GM23338 (cell line): ENCODE measurements at regions not wholly inside any gene's neighbourhood (a gene's known extent, or its start where the extent isn't known, plus 50 kb on each side); places are given as distances from the start of the nearest gene placed in this dataset.

Experiments
- ATAC-seq: fragments of 200-7000 bp; cut with Tn5 transposase; 3 replicates; pipeline ENCODE4 v1.9.1; 2020
- DNase-seq: peaks from one replicate; pipeline ENCODE4 v3.0.0-alpha.2; 2015; ENCODE audit warnings: low spot score
- H2AFZ ChIP-seq: fragments of 200-600 bp; sonication (generic); 2 replicates; pipeline ENCODE4 v1.8.0; 2016; ENCODE audit warnings: antibody characterized with exemption, mild to moderate bottlenecking, moderate library complexity
- H3F3A ChIP-seq: fragments of 200-600 bp; sonication (generic); replicated peaks from 2 replicates; pipeline ENCODE4 v1.8.0; 2017; ENCODE audit warnings: antibody characterized with exemption, mixed run types, low read depth
- H3K27ac ChIP-seq: fragments of 200-600 bp; sonication (generic); 2 replicates; pipeline ENCODE4 v1.6.1; 2016; ENCODE audit warnings: low read depth
- H3K27me3 ChIP-seq: fragments of 200-600 bp; sonication (generic); 2 replicates; pipeline ENCODE4 v1.8.0; 2016; ENCODE audit warnings: mild to moderate bottlenecking, mixed run types, moderate library complexity; ENCODE audit not compliant: insufficient read depth
- H3K36me3 ChIP-seq: fragments of 200-600 bp; sonication (generic); 2 replicates; pipeline ENCODE4 v1.8.0; 2016; ENCODE audit warnings: mild to moderate bottlenecking; ENCODE audit not compliant: insufficient read depth
- H3K4me1 ChIP-seq: fragments of 200-600 bp; sonication (generic); 2 replicates; pipeline ENCODE4 v1.8.0; 2016; ENCODE audit warnings: mild to moderate bottlenecking, moderate library complexity; ENCODE audit not compliant: insufficient read depth
- H3K4me2 ChIP-seq: fragments of 200-600 bp; sonication (generic); 2 replicates; pipeline ENCODE4 v1.7.1; 2017; ENCODE audit warnings: mixed run types
- H3K4me3 ChIP-seq: fragments of 200-600 bp; sonication (generic); 2 replicates; pipeline ENCODE4 v1.6.1; 2016; ENCODE audit warnings: mixed run types
- H3K79me2 ChIP-seq: fragments of 200-600 bp; sonication (generic); replicated peaks from 2 replicates; pipeline ENCODE4 v1.8.0; 2017; ENCODE audit warnings: mild to moderate bottlenecking; ENCODE audit not compliant: insufficient read depth
- H3K9me2 ChIP-seq: fragments of 200-600 bp; sonication (generic); 2 replicates; pipeline ENCODE4 v1.8.0; 2017; ENCODE audit not compliant: insufficient read depth
- H4K20me1 ChIP-seq: fragments of 200-600 bp; sonication (generic); replicated peaks from 2 replicates; pipeline ENCODE4 v1.8.0; 2017; ENCODE audit warnings: mild to moderate bottlenecking; ENCODE audit not compliant: insufficient read depth
- H3K27ac Mint-ChIP-seq: 2 replicates; pipeline ENCODE4 v1.8.0; 2020; ENCODE audit warnings: inconsistent platforms, mild to moderate bottlenecking, moderate library complexity, mixed read lengths
- H3K27me3 Mint-ChIP-seq: 3 replicates; pipeline ENCODE4 v1.8.0; 2022; ENCODE audit warnings: low read depth, mild to moderate bottlenecking, moderate library complexity, mixed read lengths, inconsistent platforms; ENCODE audit not compliant: insufficient read depth, poor library complexity
- H3K36me3 Mint-ChIP-seq: 3 replicates; pipeline ENCODE4 v1.8.0; 2021; ENCODE audit warnings: low read depth, mild to moderate bottlenecking, inconsistent platforms, moderate library complexity, mixed read lengths
- H3K4me1 Mint-ChIP-seq: 3 replicates; pipeline ENCODE4 v1.8.0; 2020; ENCODE audit warnings: mild to moderate bottlenecking, inconsistent platforms, mixed read lengths
- H3K4me3 Mint-ChIP-seq: 3 replicates; pipeline ENCODE4 v1.8.0; 2021; ENCODE audit warnings: moderate library complexity, mild to moderate bottlenecking, inconsistent platforms, mixed read lengths
- H3K9me3 Mint-ChIP-seq: 3 replicates; pipeline ENCODE4 v1.8.0; 2020; ENCODE audit warnings: moderate library complexity, mild to moderate bottlenecking, inconsistent platforms, mixed read lengths
- STAT1 ChIP-seq: IDR thresholded peaks from one replicate; pipeline ENCODE4 v1.6.1; 2016; ENCODE audit warnings: antibody characterized with exemption; ENCODE audit not compliant: unreplicated experiment
- TF ChIP-seq, protein P1 (sequence below): fragments of 250-450 bp; sonication (Bioruptor Pico); IDR thresholded peaks from 2 replicates; pipeline ENCODE4 v1.5.0; 2020; ENCODE audit warnings: mild to moderate bottlenecking, moderate library complexity
- TF ChIP-seq, protein P2 (sequence below), 2 experiments: fragments of 200-600 bp in 1 of 2; sonication (generic) in 1 of 2; conservative IDR thresholded peaks; 2 replicates each; pipeline versions ENCODE4 v1.5.1 to v1.6.1; 2016 to 2017; ENCODE audit warnings: antibody characterized with exemption in 2 of 2, low read depth in 2 of 2, mild to moderate bottlenecking in 2 of 2, moderate library complexity in 1 of 2
- TF ChIP-seq, protein P3 (sequence below): IDR thresholded peaks from 2 replicates; pipeline ENCODE4 v1.6.1; 2016; ENCODE audit warnings: antibody characterized with exemption
- TF ChIP-seq, protein P4 (sequence below): IDR thresholded peaks from one replicate; pipeline ENCODE4 v1.6.1; 2018; ENCODE audit warnings: antibody characterized with exemption; ENCODE audit not compliant: unreplicated experiment

DNA sequence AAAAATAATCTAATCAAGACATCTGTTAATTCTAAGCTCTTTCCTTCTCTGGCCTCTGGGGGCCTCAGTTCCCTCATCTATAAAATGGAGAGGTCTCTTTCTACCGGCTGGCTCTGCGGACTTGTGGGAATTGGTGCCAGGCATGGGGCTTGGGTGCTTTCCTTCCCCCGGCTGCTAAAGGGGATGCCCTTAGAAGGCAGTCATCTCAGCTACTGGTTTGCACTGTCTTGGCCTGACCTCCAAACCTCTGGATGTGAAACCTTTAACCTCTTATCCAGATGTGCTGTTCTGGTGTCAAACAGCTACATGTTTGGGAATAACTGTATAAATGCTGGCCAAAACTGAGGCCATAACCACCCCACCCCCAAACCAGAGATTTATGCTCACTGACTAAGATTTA lies 320.0 kb downstream of the RPS24 start:
- TF ChIP-seq, protein P1, sequence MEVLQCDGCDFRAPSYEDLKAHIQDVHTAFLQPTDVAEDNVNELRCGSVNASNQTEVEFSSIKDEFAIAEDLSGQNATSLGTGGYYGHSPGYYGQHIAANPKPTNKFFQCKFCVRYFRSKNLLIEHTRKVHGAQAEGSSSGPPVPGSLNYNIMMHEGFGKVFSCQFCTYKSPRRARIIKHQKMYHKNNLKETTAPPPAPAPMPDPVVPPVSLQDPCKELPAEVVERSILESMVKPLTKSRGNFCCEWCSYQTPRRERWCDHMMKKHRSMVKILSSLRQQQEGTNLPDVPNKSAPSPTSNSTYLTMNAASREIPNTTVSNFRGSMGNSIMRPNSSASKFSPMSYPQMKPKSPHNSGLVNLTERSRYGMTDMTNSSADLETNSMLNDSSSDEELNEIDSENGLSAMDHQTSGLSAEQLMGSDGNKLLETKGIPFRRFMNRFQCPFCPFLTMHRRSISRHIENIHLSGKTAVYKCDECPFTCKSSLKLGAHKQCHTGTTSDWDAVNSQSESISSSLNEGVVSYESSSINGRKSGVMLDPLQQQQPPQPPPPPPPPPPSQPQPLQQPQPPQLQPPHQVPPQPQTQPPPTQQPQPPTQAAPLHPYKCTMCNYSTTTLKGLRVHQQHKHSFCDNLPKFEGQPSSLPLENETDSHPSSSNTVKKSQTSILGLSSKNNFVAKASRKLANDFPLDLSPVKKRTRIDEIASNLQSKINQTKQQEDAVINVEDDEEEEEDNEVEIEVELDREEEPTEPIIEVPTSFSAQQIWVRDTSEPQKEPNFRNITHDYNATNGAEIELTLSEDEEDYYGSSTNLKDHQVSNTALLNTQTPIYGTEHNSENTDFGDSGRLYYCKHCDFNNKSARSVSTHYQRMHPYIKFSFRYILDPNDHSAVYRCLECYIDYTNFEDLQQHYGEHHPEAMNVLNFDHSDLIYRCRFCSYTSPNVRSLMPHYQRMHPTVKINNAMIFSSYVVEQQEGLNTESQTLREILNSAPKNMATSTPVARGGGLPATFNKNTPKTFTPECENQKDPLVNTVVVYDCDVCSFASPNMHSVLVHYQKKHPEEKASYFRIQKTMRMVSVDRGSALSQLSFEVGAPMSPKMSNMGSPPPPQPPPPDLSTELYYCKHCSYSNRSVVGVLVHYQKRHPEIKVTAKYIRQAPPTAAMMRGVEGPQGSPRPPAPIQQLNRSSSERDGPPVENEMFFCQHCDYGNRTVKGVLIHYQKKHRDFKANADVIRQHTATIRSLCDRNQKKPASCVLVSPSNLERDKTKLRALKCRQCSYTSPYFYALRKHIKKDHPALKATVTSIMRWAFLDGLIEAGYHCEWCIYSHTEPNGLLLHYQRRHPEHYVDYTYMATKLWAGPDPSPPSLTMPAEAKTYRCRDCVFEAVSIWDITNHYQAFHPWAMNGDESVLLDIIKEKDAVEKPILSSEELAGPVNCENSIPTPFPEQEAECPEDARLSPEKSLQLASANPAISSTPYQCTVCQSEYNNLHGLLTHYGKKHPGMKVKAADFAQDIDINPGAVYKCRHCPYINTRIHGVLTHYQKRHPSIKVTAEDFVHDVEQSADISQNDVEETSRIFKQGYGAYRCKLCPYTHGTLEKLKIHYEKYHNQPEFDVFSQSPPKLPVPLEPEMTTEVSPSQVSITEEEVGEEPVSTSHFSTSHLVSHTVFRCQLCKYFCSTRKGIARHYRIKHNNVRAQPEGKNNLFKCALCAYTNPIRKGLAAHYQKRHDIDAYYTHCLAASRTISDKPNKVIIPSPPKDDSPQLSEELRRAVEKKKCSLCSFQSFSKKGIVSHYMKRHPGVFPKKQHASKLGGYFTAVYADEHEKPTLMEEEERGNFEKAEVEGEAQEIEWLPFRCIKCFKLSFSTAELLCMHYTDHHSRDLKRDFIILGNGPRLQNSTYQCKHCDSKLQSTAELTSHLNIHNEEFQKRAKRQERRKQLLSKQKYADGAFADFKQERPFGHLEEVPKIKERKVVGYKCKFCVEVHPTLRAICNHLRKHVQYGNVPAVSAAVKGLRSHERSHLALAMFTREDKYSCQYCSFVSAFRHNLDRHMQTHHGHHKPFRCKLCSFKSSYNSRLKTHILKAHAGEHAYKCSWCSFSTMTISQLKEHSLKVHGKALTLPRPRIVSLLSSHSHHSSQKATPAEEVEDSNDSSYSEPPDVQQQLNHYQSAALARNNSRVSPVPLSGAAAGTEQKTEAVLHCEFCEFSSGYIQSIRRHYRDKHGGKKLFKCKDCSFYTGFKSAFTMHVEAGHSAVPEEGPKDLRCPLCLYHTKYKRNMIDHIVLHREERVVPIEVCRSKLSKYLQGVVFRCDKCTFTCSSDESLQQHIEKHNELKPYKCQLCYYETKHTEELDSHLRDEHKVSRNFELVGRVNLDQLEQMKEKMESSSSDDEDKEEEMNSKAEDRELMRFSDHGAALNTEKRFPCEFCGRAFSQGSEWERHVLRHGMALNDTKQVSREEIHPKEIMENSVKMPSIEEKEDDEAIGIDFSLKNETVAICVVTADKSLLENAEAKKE (CRISPR knock-in tag): no peak
- TF ChIP-seq, protein P2, sequence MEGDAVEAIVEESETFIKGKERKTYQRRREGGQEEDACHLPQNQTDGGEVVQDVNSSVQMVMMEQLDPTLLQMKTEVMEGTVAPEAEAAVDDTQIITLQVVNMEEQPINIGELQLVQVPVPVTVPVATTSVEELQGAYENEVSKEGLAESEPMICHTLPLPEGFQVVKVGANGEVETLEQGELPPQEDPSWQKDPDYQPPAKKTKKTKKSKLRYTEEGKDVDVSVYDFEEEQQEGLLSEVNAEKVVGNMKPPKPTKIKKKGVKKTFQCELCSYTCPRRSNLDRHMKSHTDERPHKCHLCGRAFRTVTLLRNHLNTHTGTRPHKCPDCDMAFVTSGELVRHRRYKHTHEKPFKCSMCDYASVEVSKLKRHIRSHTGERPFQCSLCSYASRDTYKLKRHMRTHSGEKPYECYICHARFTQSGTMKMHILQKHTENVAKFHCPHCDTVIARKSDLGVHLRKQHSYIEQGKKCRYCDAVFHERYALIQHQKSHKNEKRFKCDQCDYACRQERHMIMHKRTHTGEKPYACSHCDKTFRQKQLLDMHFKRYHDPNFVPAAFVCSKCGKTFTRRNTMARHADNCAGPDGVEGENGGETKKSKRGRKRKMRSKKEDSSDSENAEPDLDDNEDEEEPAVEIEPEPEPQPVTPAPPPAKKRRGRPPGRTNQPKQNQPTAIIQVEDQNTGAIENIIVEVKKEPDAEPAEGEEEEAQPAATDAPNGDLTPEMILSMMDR (conservative IDR thresholded peaks at IDR 0.05; ENCODE audit: low read depth in 2 of 2): no peak; a peak in 1 of 4 replicates
- TF ChIP-seq, protein P3, sequence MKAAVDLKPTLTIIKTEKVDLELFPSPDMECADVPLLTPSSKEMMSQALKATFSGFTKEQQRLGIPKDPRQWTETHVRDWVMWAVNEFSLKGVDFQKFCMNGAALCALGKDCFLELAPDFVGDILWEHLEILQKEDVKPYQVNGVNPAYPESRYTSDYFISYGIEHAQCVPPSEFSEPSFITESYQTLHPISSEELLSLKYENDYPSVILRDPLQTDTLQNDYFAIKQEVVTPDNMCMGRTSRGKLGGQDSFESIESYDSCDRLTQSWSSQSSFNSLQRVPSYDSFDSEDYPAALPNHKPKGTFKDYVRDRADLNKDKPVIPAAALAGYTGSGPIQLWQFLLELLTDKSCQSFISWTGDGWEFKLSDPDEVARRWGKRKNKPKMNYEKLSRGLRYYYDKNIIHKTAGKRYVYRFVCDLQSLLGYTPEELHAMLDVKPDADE: no peak
- TF ChIP-seq, protein P4, sequence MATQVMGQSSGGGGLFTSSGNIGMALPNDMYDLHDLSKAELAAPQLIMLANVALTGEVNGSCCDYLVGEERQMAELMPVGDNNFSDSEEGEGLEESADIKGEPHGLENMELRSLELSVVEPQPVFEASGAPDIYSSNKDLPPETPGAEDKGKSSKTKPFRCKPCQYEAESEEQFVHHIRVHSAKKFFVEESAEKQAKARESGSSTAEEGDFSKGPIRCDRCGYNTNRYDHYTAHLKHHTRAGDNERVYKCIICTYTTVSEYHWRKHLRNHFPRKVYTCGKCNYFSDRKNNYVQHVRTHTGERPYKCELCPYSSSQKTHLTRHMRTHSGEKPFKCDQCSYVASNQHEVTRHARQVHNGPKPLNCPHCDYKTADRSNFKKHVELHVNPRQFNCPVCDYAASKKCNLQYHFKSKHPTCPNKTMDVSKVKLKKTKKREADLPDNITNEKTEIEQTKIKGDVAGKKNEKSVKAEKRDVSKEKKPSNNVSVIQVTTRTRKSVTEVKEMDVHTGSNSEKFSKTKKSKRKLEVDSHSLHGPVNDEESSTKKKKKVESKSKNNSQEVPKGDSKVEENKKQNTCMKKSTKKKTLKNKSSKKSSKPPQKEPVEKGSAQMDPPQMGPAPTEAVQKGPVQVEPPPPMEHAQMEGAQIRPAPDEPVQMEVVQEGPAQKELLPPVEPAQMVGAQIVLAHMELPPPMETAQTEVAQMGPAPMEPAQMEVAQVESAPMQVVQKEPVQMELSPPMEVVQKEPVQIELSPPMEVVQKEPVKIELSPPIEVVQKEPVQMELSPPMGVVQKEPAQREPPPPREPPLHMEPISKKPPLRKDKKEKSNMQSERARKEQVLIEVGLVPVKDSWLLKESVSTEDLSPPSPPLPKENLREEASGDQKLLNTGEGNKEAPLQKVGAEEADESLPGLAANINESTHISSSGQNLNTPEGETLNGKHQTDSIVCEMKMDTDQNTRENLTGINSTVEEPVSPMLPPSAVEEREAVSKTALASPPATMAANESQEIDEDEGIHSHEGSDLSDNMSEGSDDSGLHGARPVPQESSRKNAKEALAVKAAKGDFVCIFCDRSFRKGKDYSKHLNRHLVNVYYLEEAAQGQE: no peak
- no peak for TF ChIP-seq STAT1
- peaks cover 6% of the 10 kb centered on the region for H3K27me3 Mint-ChIP-seq
- H3K27me3 ChIP-seq: no peaks in the 10 kb centered on the region
- H2AFZ ChIP-seq: no peak overlapping the region
- no peaks in the 10 kb centered on the region; the same call in 1 of the 2 replicates for H3K9me2 ChIP-seq
- no peaks in the 10 kb centered on the region for H3K79me2 ChIP-seq
- H4K20me1 ChIP-seq: no peaks in the 10 kb centered on the region
- ATAC-seq (no peak), DNase-seq (peak; percentile 15)
- peaks cover 7% of the 10 kb centered on the region for H3K4me1 ChIP-seq
- no peaks in the 10 kb centered on the region; the same call in 2 of the 3 replicates for H3K9me3 Mint-ChIP-seq
- no peaks in the 10 kb centered on the region for H3K36me3 Mint-ChIP-seq
- H3K4me3 ChIP-seq: no peak overlapping the region
- H3F3A ChIP-seq: no peaks in the 10 kb centered on the region
- no peaks in the 10 kb centered on the region for H3K36me3 ChIP-seq
- H3K4me2 ChIP-seq: no peak overlapping the region
- no peak overlapping the region for H3K4me3 Mint-ChIP-seq
- H3K27ac ChIP-seq: no peak overlapping the region
- H3K4me1 Mint-ChIP-seq: peaks cover 23% of the 10 kb centered on the region
- H3K27ac Mint-ChIP-seq: no peak overlapping the region
